ENCODE measurements at regions not wholly inside any gene's neighbourhood (a gene's known extent, or its start where the extent isn't known, plus 50 kb on each side); places are given as distances from the start of the nearest gene placed in this dataset.

- TF ChIP-seq CTCF (IDR thresholded peaks at IDR 0.05) (no peak), POLR2A (IDR thresholded peaks at IDR 0.05) (no peak), EP300 (IDR thresholded peaks at IDR 0.05) (no peak)
Observed at GRCh38 chr20:52003415-52003814, 188.2 kb downstream of the ZFP64 start.

Measured in tibial nerve (tissue), 4 donors.